MCF 10A (cell line): ENCODE measurements at regions not wholly inside any gene's neighbourhood (a gene's known extent, or its start where the extent isn't known, plus 50 kb on each side); places are given as distances from the start of the nearest gene placed in this dataset.

Source experiments
- BruUV-seq: library from RNA; stranded (reverse); fragments of 400-500 nt; replicated peaks from 2 replicates; lab custom pipeline; 2021; lab: Mats Ljungman, UMichigan
- CTCF ChIA-PET: fragments of 300-600 bp; sonication (Branson Sonifier 250); formaldehyde crosslinking; extraction: SDS; loops from one replicate; lab custom pipeline; 2021; ENCODE audit warnings: antibody characterized with exemption, inconsistent platforms; lab: Yijun Ruan, JAX
- POLR2A ChIA-PET: fragments of 300-600, 350-650 bp; sonication (Branson Sonifier 250); formaldehyde crosslinking; extraction: SDS; loops from one replicate; lab custom pipeline; 2020; ENCODE audit warnings: antibody characterized with exemption, inconsistent platforms; lab: Yijun Ruan, JAX
- DNase-seq: peaks from one replicate; pipeline ENCODE4 v3.0.0-alpha.2; 2018; ENCODE audit not compliant: unreplicated experiment
- H3K27ac Mint-ChIP-seq: one replicate; pipeline ENCODE4 v1.8.0; 2022; ENCODE audit warnings: mild to moderate bottlenecking, low read depth, mixed read lengths; ENCODE audit not compliant: unreplicated experiment
- H3K27me3 Mint-ChIP-seq: one replicate; pipeline ENCODE4 v1.8.0; 2022; ENCODE audit warnings: mixed read lengths; ENCODE audit not compliant: insufficient read depth, unreplicated experiment
- H3K36me3 Mint-ChIP-seq: one replicate; pipeline ENCODE4 v1.8.0; 2022; ENCODE audit warnings: mild to moderate bottlenecking, moderate library complexity, mixed read lengths; ENCODE audit not compliant: insufficient read depth, unreplicated experiment
- H3K4me1 Mint-ChIP-seq: one replicate; pipeline ENCODE4 v1.8.0; 2022; ENCODE audit warnings: mixed read lengths; ENCODE audit not compliant: insufficient read depth, unreplicated experiment
- H3K4me3 Mint-ChIP-seq: one replicate; pipeline ENCODE4 v1.8.0; 2022; ENCODE audit warnings: mild to moderate bottlenecking, moderate library complexity, mixed read lengths; ENCODE audit not compliant: unreplicated experiment
- H3K9me3 Mint-ChIP-seq: one replicate; pipeline ENCODE4 v1.8.0; 2022; ENCODE audit warnings: mixed read lengths; ENCODE audit not compliant: unreplicated experiment
- CTCF ChIP-seq: fragments of 200-600 bp; IDR thresholded peaks from one replicate; pipeline ENCODE4 v1.8.0; 2022; ENCODE audit warnings: antibody characterized with exemption, mild to moderate bottlenecking; ENCODE audit not compliant: unreplicated experiment
- intact Hi-C: fragments of 100-400 bp; cut with micrococcal nuclease; formaldehyde crosslinking; loops from 2 replicates; pipeline ENCODE4 v1.14.1; 2022

DNA sequence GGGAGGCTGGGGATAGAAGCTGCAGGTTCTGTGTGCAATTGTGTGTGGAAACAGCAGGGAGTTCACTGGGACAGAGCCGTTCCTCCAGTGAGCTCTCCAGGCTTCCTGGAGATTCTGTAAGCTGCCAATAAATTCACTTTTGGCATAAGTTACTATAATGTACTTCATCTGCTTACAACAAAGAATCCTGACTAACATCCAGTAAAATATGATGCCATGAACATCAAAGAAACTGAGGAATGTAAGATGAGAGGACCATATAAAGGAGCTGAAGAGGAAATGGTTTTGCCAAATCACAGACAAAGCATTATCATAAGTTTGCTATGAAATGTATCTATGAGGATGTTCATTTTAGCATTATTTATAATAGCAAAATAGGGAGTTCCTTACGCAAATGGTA, 175.3 kb downstream of the KCNE4 start:
- H3K27ac Mint-ChIP-seq: no peak overlapping the region
- POLR2A ChIA-PET: no interaction called here
- no peaks in the 10 kb centered on the region for H3K9me3 Mint-ChIP-seq
- H3K27me3 Mint-ChIP-seq: no peaks in the 10 kb centered on the region
- BruUV-seq: no TSS peak
- H3K4me1 Mint-ChIP-seq: peaks cover 23% of the 10 kb centered on the region
- CTCF ChIA-PET: interaction anchor here (0.7 to 1.2 kb wide), 2 partner anchors 14 to 341 kb away, joined by 4 to 5 read pairs; no protein-coding TSS in a partner anchor
- intact Hi-C loops: no loop called here
- H3K36me3 Mint-ChIP-seq: peaks cover 4% of the 10 kb centered on the region
- peak; percentile 25 for DNase-seq
- TF ChIP-seq CTCF: no peak
- H3K4me3 Mint-ChIP-seq: no peak overlapping the region

DNA sequence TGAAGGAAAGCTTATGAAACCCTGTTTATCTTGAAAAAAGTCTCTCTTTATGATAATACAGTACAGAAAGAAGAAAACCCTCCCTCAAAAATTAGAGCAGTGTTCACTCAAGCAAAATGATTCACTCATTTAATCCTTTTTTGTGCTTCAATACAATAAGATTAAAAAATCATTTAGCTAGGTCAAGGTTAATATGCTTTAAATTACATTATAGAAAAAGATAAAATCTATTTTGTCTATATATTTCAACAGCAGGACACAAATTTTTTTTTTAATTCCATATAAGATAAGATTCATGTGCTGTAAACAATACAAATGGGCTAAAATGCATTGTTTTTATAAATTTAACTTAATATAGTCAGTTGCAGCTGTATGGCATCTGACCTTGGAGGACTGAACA, 176.9 kb downstream of the KCNE4 start:
- Mint-ChIP-seq H3K27ac (peak overlapping the region; percentile 14), H3K4me1 (peaks cover 20% of the 10 kb centered on the region), H3K9me3 (no peaks in the 10 kb centered on the region), H3K27me3 (no peaks in the 10 kb centered on the region), H3K4me3 (no peak overlapping the region), H3K36me3 (peaks cover 4% of the 10 kb centered on the region)
- no TSS peak for BruUV-seq
- no peak for DNase-seq
- POLR2A ChIA-PET: interaction anchor here (0.7 kb wide), 1 partner anchor 252 kb away, joined by 3 read pairs; no protein-coding TSS in a partner anchor
- no peak for TF ChIP-seq CTCF
- CTCF ChIA-PET: no interaction called here
- intact Hi-C loops: no loop called here

GRCh38 chr2:223230352-223230751, 178.4 kb downstream of the KCNE4 start:
- no peaks in the 10 kb centered on the region for H3K9me3 Mint-ChIP-seq
- no TSS peak for BruUV-seq
- peaks cover 28% of the 10 kb centered on the region for H3K4me1 Mint-ChIP-seq
- TF ChIP-seq CTCF: no peak
- no peak overlapping the region for H3K4me3 Mint-ChIP-seq
- ChIA-PET POLR2A (interaction anchor here (0.6 to 1.5 kb wide), 8 partner anchors 13 to 803 kb away, joined by 3 to 13 read pairs (median 3); no protein-coding TSS in a partner anchor), CTCF (interaction anchor here (0.6 kb wide), 3 partner anchors 10 to 1566 kb away, joined by 3 to 4 read pairs (median 3); no protein-coding TSS in a partner anchor)
- DNase-seq: peak; percentile 87
- intact Hi-C loops: loop anchor here (10.0 kb wide), 1 partner anchor 246 kb away; no protein-coding TSS in a partner anchor
- peaks cover 4% of the 10 kb centered on the region for H3K36me3 Mint-ChIP-seq
- H3K27ac Mint-ChIP-seq: peak overlapping the region; percentile 76
- no peaks in the 10 kb centered on the region for H3K27me3 Mint-ChIP-seq

- no peaks in the 10 kb centered on the region for H3K27me3 Mint-ChIP-seq
- no peak overlapping the region for H3K4me3 Mint-ChIP-seq
- CTCF ChIA-PET: interaction anchor here (0.6 to 1.1 kb wide), 2 partner anchors 260 to 467 kb away, joined by 4 to 5 read pairs; no protein-coding TSS in a partner anchor
- H3K4me1 Mint-ChIP-seq: peaks cover 47% of the 10 kb centered on the region
- peak overlapping the region; percentile 76 for H3K27ac Mint-ChIP-seq
- no peak for DNase-seq
- intact Hi-C loops: loop anchor here (10.0 kb wide), 1 partner anchor 247 kb away; no protein-coding TSS in a partner anchor
- no peak for TF ChIP-seq CTCF
- POLR2A ChIA-PET: interaction anchor here (0.9 to 1.1 kb wide), 2 partner anchors 8 to 27 kb away, joined by 3 to 4 read pairs; no protein-coding TSS in a partner anchor
- H3K9me3 Mint-ChIP-seq: no peaks in the 10 kb centered on the region
- H3K36me3 Mint-ChIP-seq: peaks cover 4% of the 10 kb centered on the region
- BruUV-seq: no TSS peak
These were observed 180.3 kb downstream of the KCNE4 start for GRCh38 chr2:223232285-223232684.
